GM23338 (cell line): ENCODE measurements at regions not wholly inside any gene's neighbourhood (a gene's known extent, or its start where the extent isn't known, plus 50 kb on each side); places are given as distances from the start of the nearest gene placed in this dataset.

Experiments
- ATAC-seq: fragments of 200-7000 bp; cut with Tn5 transposase; 3 replicates; pipeline ENCODE4 v1.9.1; 2020
- DNase-seq: peaks from one replicate; pipeline ENCODE4 v3.0.0-alpha.2; 2015; ENCODE audit warnings: low spot score
- H2AFZ ChIP-seq: fragments of 200-600 bp; sonication (generic); 2 replicates; pipeline ENCODE4 v1.8.0; 2016; ENCODE audit warnings: antibody characterized with exemption, mild to moderate bottlenecking, moderate library complexity
- H3F3A ChIP-seq: fragments of 200-600 bp; sonication (generic); replicated peaks from 2 replicates; pipeline ENCODE4 v1.8.0; 2017; ENCODE audit warnings: antibody characterized with exemption, mixed run types, low read depth
- H3K27ac ChIP-seq: fragments of 200-600 bp; sonication (generic); 2 replicates; pipeline ENCODE4 v1.6.1; 2016; ENCODE audit warnings: low read depth
- H3K27me3 ChIP-seq: fragments of 200-600 bp; sonication (generic); 2 replicates; pipeline ENCODE4 v1.8.0; 2016; ENCODE audit warnings: mild to moderate bottlenecking, mixed run types, moderate library complexity; ENCODE audit not compliant: insufficient read depth
- H3K36me3 ChIP-seq: fragments of 200-600 bp; sonication (generic); 2 replicates; pipeline ENCODE4 v1.8.0; 2016; ENCODE audit warnings: mild to moderate bottlenecking; ENCODE audit not compliant: insufficient read depth
- H3K4me1 ChIP-seq: fragments of 200-600 bp; sonication (generic); 2 replicates; pipeline ENCODE4 v1.8.0; 2016; ENCODE audit warnings: mild to moderate bottlenecking, moderate library complexity; ENCODE audit not compliant: insufficient read depth
- H3K4me2 ChIP-seq: fragments of 200-600 bp; sonication (generic); 2 replicates; pipeline ENCODE4 v1.7.1; 2017; ENCODE audit warnings: mixed run types
- H3K4me3 ChIP-seq: fragments of 200-600 bp; sonication (generic); 2 replicates; pipeline ENCODE4 v1.6.1; 2016; ENCODE audit warnings: mixed run types
- H3K79me2 ChIP-seq: fragments of 200-600 bp; sonication (generic); replicated peaks from 2 replicates; pipeline ENCODE4 v1.8.0; 2017; ENCODE audit warnings: mild to moderate bottlenecking; ENCODE audit not compliant: insufficient read depth
- H3K9me2 ChIP-seq: fragments of 200-600 bp; sonication (generic); 2 replicates; pipeline ENCODE4 v1.8.0; 2017; ENCODE audit not compliant: insufficient read depth
- H4K20me1 ChIP-seq: fragments of 200-600 bp; sonication (generic); replicated peaks from 2 replicates; pipeline ENCODE4 v1.8.0; 2017; ENCODE audit warnings: mild to moderate bottlenecking; ENCODE audit not compliant: insufficient read depth
- H3K27ac Mint-ChIP-seq: 2 replicates; pipeline ENCODE4 v1.8.0; 2020; ENCODE audit warnings: inconsistent platforms, mild to moderate bottlenecking, moderate library complexity, mixed read lengths
- H3K27me3 Mint-ChIP-seq: 3 replicates; pipeline ENCODE4 v1.8.0; 2022; ENCODE audit warnings: low read depth, mild to moderate bottlenecking, moderate library complexity, mixed read lengths, inconsistent platforms; ENCODE audit not compliant: insufficient read depth, poor library complexity
- H3K36me3 Mint-ChIP-seq: 3 replicates; pipeline ENCODE4 v1.8.0; 2021; ENCODE audit warnings: low read depth, mild to moderate bottlenecking, inconsistent platforms, moderate library complexity, mixed read lengths
- H3K4me1 Mint-ChIP-seq: 3 replicates; pipeline ENCODE4 v1.8.0; 2020; ENCODE audit warnings: mild to moderate bottlenecking, inconsistent platforms, mixed read lengths
- H3K4me3 Mint-ChIP-seq: 3 replicates; pipeline ENCODE4 v1.8.0; 2021; ENCODE audit warnings: moderate library complexity, mild to moderate bottlenecking, inconsistent platforms, mixed read lengths
- H3K9me3 Mint-ChIP-seq: 3 replicates; pipeline ENCODE4 v1.8.0; 2020; ENCODE audit warnings: moderate library complexity, mild to moderate bottlenecking, inconsistent platforms, mixed read lengths
- CREB1 ChIP-seq: fragments of 250-450 bp; sonication (Bioruptor Pico); IDR thresholded peaks from 2 replicates; pipeline ENCODE4 v1.5.0; 2020; ENCODE audit warnings: low read depth, mild to moderate bottlenecking, moderate library complexity
- CTCF ChIP-seq, 2 experiments: fragments of 200-600 bp in 1 of 2; sonication (generic) in 1 of 2; conservative IDR thresholded peaks; 2 replicates each; pipeline versions ENCODE4 v1.5.1 to v1.6.1; 2016 to 2017; ENCODE audit warnings: antibody characterized with exemption in 2 of 2, low read depth in 2 of 2, mild to moderate bottlenecking in 2 of 2, moderate library complexity in 1 of 2
- ETS1 ChIP-seq: IDR thresholded peaks from 2 replicates; pipeline ENCODE4 v1.6.1; 2016; ENCODE audit warnings: antibody characterized with exemption
- EZH2 ChIP-seq: fragments of 200-600 bp; sonication (generic); IDR thresholded peaks from one replicate; pipeline ENCODE4 v1.8.0; 2017; ENCODE audit warnings: antibody characterized with exemption, mild to moderate bottlenecking, low read depth; ENCODE audit not compliant: unreplicated experiment
- EZH2phosphoT487 ChIP-seq: fragments of 200-600 bp; sonication (generic); IDR thresholded peaks from one replicate; pipeline ENCODE4 v1.8.1; 2018; ENCODE audit warnings: antibody characterized with exemption; ENCODE audit not compliant: unreplicated experiment
- JUNB ChIP-seq: IDR thresholded peaks from one replicate; pipeline ENCODE4 v1.6.1; 2016; ENCODE audit warnings: antibody characterized with exemption; ENCODE audit not compliant: unreplicated experiment
- NANOG ChIP-seq: IDR thresholded peaks from 2 replicates; pipeline ENCODE4 v1.6.1; 2016; ENCODE audit warnings: antibody characterized with exemption, borderline replicate concordance
- POLR2AphosphoS5 ChIP-seq: IDR thresholded peaks from 2 replicates; pipeline ENCODE4 v1.6.1; 2016; ENCODE audit warnings: antibody characterized with exemption, low read depth
- REST ChIP-seq: IDR thresholded peaks from one replicate; pipeline ENCODE4 v1.6.1; 2018; ENCODE audit warnings: antibody characterized with exemption; ENCODE audit not compliant: unreplicated experiment
- STAT1 ChIP-seq: IDR thresholded peaks from one replicate; pipeline ENCODE4 v1.6.1; 2016; ENCODE audit warnings: antibody characterized with exemption; ENCODE audit not compliant: unreplicated experiment
- ZNF114 ChIP-seq: fragments of 250-450 bp; sonication (Bioruptor Pico); IDR thresholded peaks from 2 replicates; pipeline ENCODE4 v1.5.0; 2020; ENCODE audit warnings: mild to moderate bottlenecking, moderate library complexity
- ZNF331 ChIP-seq: fragments of 250-450 bp; sonication (Bioruptor Pico); IDR thresholded peaks from 2 replicates; pipeline ENCODE4 v1.5.0; 2020; ENCODE audit warnings: low read depth, mild to moderate bottlenecking, moderate library complexity
- ZNF462 ChIP-seq: fragments of 250-450 bp; sonication (Bioruptor Pico); IDR thresholded peaks from 2 replicates; pipeline ENCODE4 v1.5.0; 2020; ENCODE audit warnings: mild to moderate bottlenecking, moderate library complexity

- Histone ChIP-seq H3K4me1 (no peaks in the 10 kb centered on the region), H3K36me3 (no peaks in the 10 kb centered on the region), H4K20me1 (no peaks in the 10 kb centered on the region), H3K27me3 (no peaks in the 10 kb centered on the region), H3K4me2 (no peak overlapping the region), H3K4me3 (no peak overlapping the region), H3K79me2 (no peaks in the 10 kb centered on the region), H3F3A (no peaks in the 10 kb centered on the region), H3K9me2 (peaks cover 13% of the 10 kb centered on the region), H3K27ac (no peak overlapping the region), H2AFZ (no peak overlapping the region)
- Mint-ChIP-seq H3K27me3 (peaks cover 5% of the 10 kb centered on the region), H3K27ac (no peak overlapping the region), H3K36me3 (no peaks in the 10 kb centered on the region; the same call in 2 of the 3 replicates), H3K4me1 (no peaks in the 10 kb centered on the region), H3K9me3 (no peaks in the 10 kb centered on the region; the same call in 2 of the 3 replicates), H3K4me3 (no peak overlapping the region)
- no peak for ATAC-seq
- TF ChIP-seq ZNF462 (CRISPR knock-in tag), result no peak
- no peak for TF ChIP-seq POLR2AphosphoS5
- no peak for TF ChIP-seq CREB1 (CRISPR knock-in tag)
- no peak for TF ChIP-seq EZH2
- no peak for TF ChIP-seq REST
- no peak for TF ChIP-seq ETS1
- no peak for TF ChIP-seq STAT1
- TF ChIP-seq NANOG, result no peak
- no peak for TF ChIP-seq ZNF114 (CRISPR knock-in tag)
- no peak for TF ChIP-seq EZH2phosphoT487
- no peak for TF ChIP-seq ZNF331 (CRISPR knock-in tag)
- TF ChIP-seq CTCF (conservative IDR thresholded peaks at IDR 0.05; ENCODE audit: low read depth in 2 of 2), result no peak
- TF ChIP-seq JUNB, result no peak
- DNase-seq, result no peak
These were observed 317.5 kb downstream of the PMP22 start for GRCh38 chr17:14947671-14948070.
